K562 (cell line): ENCODE measurements at regions not wholly inside any gene's neighbourhood (a gene's known extent, or its start where the extent isn't known, plus 50 kb on each side); places are given as distances from the start of the nearest gene placed in this dataset.

ENCODE experiments used
- CBX8 ChIP-seq: fragments of 200-600 bp; sonication (generic); IDR thresholded peaks from 2 replicates; pipeline ENCODE4 v1.6.1; 2012; ENCODE audit warnings: borderline replicate concordance, mixed run types, low read depth, mild to moderate bottlenecking, moderate library complexity, mixed read lengths, low read length, control low read depth, inconsistent platforms; ENCODE audit not compliant: poor library complexity, severe bottlenecking; ENCODE audit errors: extremely low read depth
- CREB5 ChIP-seq: fragments of 250-450 bp; sonication (Bioruptor Pico); IDR thresholded peaks from 2 replicates; pipeline ENCODE4 v1.5.0; 2020; ENCODE audit warnings: mild to moderate bottlenecking
- CTBP1 ChIP-seq: fragments of 450-650 bp; IDR thresholded peaks from 2 replicates; pipeline ENCODE4 v1.6.1; 2016; ENCODE audit warnings: borderline replicate concordance
- HDAC6 ChIP-seq: IDR thresholded peaks from 2 replicates; pipeline ENCODE4 v1.6.1; 2012; ENCODE audit warnings: low read depth, mild to moderate bottlenecking, control low read depth, inconsistent platforms, low read length, moderate library complexity
- HMBOX1 ChIP-seq: sonication (generic); IDR thresholded peaks from 2 replicates; pipeline ENCODE4 v1.6.1; 2016
- RCOR1 ChIP-seq, 2 experiments: IDR thresholded peaks; 2 replicates each; pipeline ENCODE4 v1.6.1; 2012; ENCODE audit warnings: low read depth in 2 of 2, low read length in 2 of 2, borderline replicate concordance in 1 of 2, improper control_type of control experiment in 1 of 2
- SAFB ChIP-seq: fragments of 200-400 bp; formaldehyde crosslinking; IDR thresholded peaks from 2 replicates; pipeline ENCODE4 v1.6.1; 2017; ENCODE audit warnings: low read depth, low read length, borderline replicate concordance
- SRF ChIP-seq, 2 experiments: fragments of 250-450, 450-650 bp in 1 of 2; sonication (Bioruptor Pico) in 1 of 2; sonication (generic) in 1 of 2; formaldehyde crosslinking; IDR thresholded peaks; 2 replicates each; pipeline versions ENCODE4 v1.5.0 to v1.5.1; 2020 to 2022; ENCODE audit warnings: mild to moderate bottlenecking in 1 of 2, missing genetic modification reagents in 1 of 2
- TSC22D4 ChIP-seq: fragments of 450-650 bp; IDR thresholded peaks from 2 replicates; pipeline ENCODE4 v1.6.1; 2016; ENCODE audit warnings: missing genetic modification characterization, missing biosample characterization, control low read depth
- USF2 ChIP-seq: sonication (generic); formaldehyde crosslinking; IDR thresholded peaks from 2 replicates; pipeline ENCODE4 v1.5.0; 2020; ENCODE audit warnings: missing genetic modification reagents
- ZNF79 ChIP-seq: fragments of 250-450 bp; sonication (Bioruptor Pico); IDR thresholded peaks from 2 replicates; pipeline ENCODE4 v1.4.0; 2020; ENCODE audit warnings: low read depth, mild to moderate bottlenecking, moderate library complexity
- TF ChIP-seq, protein P1 (sequence below): IDR thresholded peaks from 2 replicates; pipeline ENCODE4 v1.6.1; 2014; ENCODE audit warnings: antibody characterized with exemption
- TF ChIP-seq, protein P2 (sequence below), 2 experiments: fragments of 450-650 bp; formaldehyde crosslinking in 1 of 2; IDR thresholded peaks; 2 replicates each; pipeline versions ENCODE4 v1.4.0 to v1.6.1; 2014 to 2020; ENCODE audit warnings: mild to moderate bottlenecking in 2 of 2, borderline replicate concordance in 1 of 2, low read depth in 1 of 2

DNA sequence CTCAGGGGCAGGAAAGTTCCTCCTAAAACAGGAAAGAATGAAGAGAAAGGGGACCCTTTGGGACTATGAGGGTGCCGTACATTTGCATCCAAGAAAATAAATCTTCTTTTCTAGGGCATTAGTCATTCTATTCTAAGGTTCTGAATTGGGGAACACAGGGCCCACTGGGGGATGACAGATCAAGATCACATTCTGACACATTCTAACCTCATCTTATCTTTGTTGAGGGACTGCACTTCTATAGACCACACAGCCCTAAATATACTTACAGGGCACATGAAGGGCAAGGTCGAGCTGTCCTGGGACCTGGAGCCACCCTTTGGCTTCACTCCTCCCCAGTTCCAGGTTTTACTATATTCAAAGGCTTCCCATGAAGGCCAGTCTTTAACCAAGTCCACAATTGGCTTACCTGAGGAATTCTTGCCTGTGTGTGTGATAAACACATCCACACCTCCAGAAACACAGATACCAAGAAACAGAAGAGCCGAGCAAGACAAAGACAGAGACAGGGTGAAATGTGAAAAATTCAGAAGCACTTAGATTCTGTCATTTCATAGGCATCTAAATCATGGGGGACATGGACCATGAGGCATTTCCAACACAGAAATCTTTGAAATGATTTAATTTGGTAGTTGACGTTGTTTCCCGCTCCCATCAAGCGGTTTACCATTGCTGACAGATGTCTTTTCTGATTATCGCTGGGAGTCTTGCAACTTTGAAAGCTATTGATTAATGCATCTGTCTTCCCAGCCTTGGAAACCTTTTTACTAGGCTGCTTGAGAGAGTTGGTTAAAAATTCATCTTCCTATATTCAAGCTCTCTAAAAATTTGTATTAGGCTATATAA lies 75.8 kb downstream of the CCDC71L start (continued):
- no peak for TF ChIP-seq HDAC6
- no peak for TF ChIP-seq SRF (CRISPR knock-in tag; IDR thresholded peaks at IDR 0.05)
- TF ChIP-seq CTBP1: peak; percentile 62; the same call in 1 of the 2 replicates
- TF ChIP-seq, protein P1, sequence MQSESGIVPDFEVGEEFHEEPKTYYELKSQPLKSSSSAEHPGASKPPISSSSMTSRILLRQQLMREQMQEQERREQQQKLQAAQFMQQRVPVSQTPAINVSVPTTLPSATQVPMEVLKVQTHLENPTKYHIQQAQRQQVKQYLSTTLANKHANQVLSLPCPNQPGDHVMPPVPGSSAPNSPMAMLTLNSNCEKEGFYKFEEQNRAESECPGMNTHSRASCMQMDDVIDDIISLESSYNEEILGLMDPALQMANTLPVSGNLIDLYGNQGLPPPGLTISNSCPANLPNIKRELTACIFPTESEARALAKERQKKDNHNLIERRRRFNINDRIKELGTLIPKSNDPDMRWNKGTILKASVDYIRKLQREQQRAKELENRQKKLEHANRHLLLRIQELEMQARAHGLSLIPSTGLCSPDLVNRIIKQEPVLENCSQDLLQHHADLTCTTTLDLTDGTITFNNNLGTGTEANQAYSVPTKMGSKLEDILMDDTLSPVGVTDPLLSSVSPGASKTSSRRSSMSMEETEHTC: no peak
- TF ChIP-seq TSC22D4: no peak
- peak; percentile 55 to 91; a peak in 3 of 4 replicates for TF ChIP-seq RCOR1 (IDR thresholded peaks at IDR 0.05; ENCODE audit: borderline replicate concordance in 1 of 2, low read depth in 2 of 2, low read length in 2 of 2)
- TF ChIP-seq SAFB: no peak
- no peak for TF ChIP-seq ZNF79 (CRISPR knock-in tag)
- TF ChIP-seq, protein P2, sequence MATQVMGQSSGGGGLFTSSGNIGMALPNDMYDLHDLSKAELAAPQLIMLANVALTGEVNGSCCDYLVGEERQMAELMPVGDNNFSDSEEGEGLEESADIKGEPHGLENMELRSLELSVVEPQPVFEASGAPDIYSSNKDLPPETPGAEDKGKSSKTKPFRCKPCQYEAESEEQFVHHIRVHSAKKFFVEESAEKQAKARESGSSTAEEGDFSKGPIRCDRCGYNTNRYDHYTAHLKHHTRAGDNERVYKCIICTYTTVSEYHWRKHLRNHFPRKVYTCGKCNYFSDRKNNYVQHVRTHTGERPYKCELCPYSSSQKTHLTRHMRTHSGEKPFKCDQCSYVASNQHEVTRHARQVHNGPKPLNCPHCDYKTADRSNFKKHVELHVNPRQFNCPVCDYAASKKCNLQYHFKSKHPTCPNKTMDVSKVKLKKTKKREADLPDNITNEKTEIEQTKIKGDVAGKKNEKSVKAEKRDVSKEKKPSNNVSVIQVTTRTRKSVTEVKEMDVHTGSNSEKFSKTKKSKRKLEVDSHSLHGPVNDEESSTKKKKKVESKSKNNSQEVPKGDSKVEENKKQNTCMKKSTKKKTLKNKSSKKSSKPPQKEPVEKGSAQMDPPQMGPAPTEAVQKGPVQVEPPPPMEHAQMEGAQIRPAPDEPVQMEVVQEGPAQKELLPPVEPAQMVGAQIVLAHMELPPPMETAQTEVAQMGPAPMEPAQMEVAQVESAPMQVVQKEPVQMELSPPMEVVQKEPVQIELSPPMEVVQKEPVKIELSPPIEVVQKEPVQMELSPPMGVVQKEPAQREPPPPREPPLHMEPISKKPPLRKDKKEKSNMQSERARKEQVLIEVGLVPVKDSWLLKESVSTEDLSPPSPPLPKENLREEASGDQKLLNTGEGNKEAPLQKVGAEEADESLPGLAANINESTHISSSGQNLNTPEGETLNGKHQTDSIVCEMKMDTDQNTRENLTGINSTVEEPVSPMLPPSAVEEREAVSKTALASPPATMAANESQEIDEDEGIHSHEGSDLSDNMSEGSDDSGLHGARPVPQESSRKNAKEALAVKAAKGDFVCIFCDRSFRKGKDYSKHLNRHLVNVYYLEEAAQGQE (IDR thresholded peaks at IDR 0.05; ENCODE audit: borderline replicate concordance): no peak
- TF ChIP-seq, protein P2 (CRISPR knock-in tag; IDR thresholded peaks at IDR 0.05; ENCODE audit: low read depth): no peak
- no peak for TF ChIP-seq CREB5
- peak; percentile 84 for TF ChIP-seq HMBOX1
- no peak for TF ChIP-seq CBX8
- no peak for TF ChIP-seq USF2
